ENCODE measurements at regions not wholly inside any gene's neighbourhood (a gene's known extent, or its start where the extent isn't known, plus 50 kb on each side); places are given as distances from the start of the nearest gene placed in this dataset.

GRCh38 chr18:10057894-10058791, 144.3 kb downstream of the VAPA start:
- peak; percentile 91 for DNase-seq (ENCODE audit: low read depth)

- DNase-seq (ENCODE audit: low read depth) = no peak
These were observed 146.0 kb downstream of the VAPA start for GRCh38 chr18:10059610-10060468.

GRCh38 chr18:10060469-10060782, 146.6 kb downstream of the VAPA start:
- no peak for DNase-seq (ENCODE audit: low read depth)

- DNase-seq (ENCODE audit: low read depth) = no peak
These were observed 147.0 kb downstream of the VAPA start for GRCh38 chr18:10060841-10061240.

GRCh38 chr18:10061566-10062140, 147.8 kb downstream of the VAPA start:
- DNase-seq (ENCODE audit: low read depth) = no peak

- no peak for DNase-seq (ENCODE audit: low read depth)
These were observed 148.8 kb downstream of the VAPA start for GRCh38 chr18:10062302-10063300.

- no peak for DNase-seq (ENCODE audit: low read depth)
These were observed 149.7 kb downstream of the VAPA start for GRCh38 chr18:10063489-10063888.

GRCh38 chr18:10064267-10064666, 150.5 kb downstream of the VAPA start:
- no peak for DNase-seq (ENCODE audit: low read depth)

GRCh38 chr18:10065296-10065695, 151.5 kb downstream of the VAPA start:
- DNase-seq (ENCODE audit: low read depth) = no peak

- no peak for DNase-seq (ENCODE audit: low read depth)
These were observed 154.1 kb downstream of the VAPA start for GRCh38 chr18:10067670-10068659.

GRCh38 chr18:10068766-10069567, 155.2 kb downstream of the VAPA start:
- no peak for DNase-seq (ENCODE audit: low read depth)

- DNase-seq (ENCODE audit: low read depth) = no peak
These were observed 156.8 kb downstream of the VAPA start for GRCh38 chr18:10070561-10071000.

- peak; percentile 64 for DNase-seq (ENCODE audit: low read depth)
These were observed 158.9 kb downstream of the VAPA start for GRCh38 chr18:10072671-10073175.

- no peak for DNase-seq (ENCODE audit: low read depth)
These were observed 160.3 kb downstream of the VAPA start for GRCh38 chr18:10074110-10074509.

- no peak for DNase-seq (ENCODE audit: low read depth)
These were observed 160.9 kb downstream of the VAPA start for GRCh38 chr18:10074728-10075127.

GRCh38 chr18:10076502-10077030, 162.8 kb downstream of the VAPA start:
- DNase-seq (ENCODE audit: low read depth) = no peak

- DNase-seq (ENCODE audit: low read depth) = no peak
These were observed 164.2 kb downstream of the VAPA start for GRCh38 chr18:10077986-10078385.

- no peak for DNase-seq (ENCODE audit: low read depth)
These were observed 166.6 kb downstream of the VAPA start for GRCh38 chr18:10080372-10080771.

GRCh38 chr18:10081492-10081891, 167.7 kb downstream of the VAPA start:
- DNase-seq (ENCODE audit: low read depth) = no peak

Measured in ELR (cell line).